HG02973 (cell line): ENCODE measurements at regions not wholly inside any gene's neighbourhood (a gene's known extent, or its start where the extent isn't known, plus 50 kb on each side); places are given as distances from the start of the nearest gene placed in this dataset.

Experiments used
- ATAC-seq: cut with Tn5 transposase; IDR thresholded peaks from one replicate; pipeline ENCODE4 v1.9.1; 2021; ENCODE audit warnings: moderate library complexity; ENCODE audit not compliant: unreplicated experiment

GRCh38 chr2:898319-898718 is 52.3 kb upstream of the SNTG2 start:
- ATAC-seq, result no peak

DNA sequence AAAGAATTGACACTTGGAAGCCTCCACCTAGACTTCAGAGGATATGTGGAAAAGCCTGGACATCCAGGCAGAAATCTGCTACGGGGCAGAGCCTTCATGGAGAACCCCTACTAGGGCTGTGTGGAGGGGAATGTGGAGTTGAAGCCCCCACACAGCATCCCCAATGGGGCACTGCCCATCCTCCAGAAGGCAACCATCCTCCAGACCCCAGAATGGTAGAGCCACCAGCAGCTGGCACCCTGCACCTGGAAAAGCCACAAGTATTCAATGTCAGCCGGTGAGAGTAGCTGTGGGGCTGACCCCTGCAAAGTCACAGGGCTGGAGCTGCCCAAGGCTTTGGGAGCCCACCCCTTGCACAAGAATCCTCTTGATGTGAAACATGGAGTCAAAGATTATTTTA is 53.6 kb upstream of the SNTG2 start:
- no peak for ATAC-seq

GRCh38 chr2:893311-893710 is 57.3 kb upstream of the SNTG2 start:
- ATAC-seq, result no peak

- no peak for ATAC-seq
These were observed 57.8 kb upstream of the SNTG2 start for GRCh38 chr2:892892-893291.

- ATAC-seq, result no peak
These were observed 58.2 kb upstream of the SNTG2 start for GRCh38 chr2:892401-892800.

DNA sequence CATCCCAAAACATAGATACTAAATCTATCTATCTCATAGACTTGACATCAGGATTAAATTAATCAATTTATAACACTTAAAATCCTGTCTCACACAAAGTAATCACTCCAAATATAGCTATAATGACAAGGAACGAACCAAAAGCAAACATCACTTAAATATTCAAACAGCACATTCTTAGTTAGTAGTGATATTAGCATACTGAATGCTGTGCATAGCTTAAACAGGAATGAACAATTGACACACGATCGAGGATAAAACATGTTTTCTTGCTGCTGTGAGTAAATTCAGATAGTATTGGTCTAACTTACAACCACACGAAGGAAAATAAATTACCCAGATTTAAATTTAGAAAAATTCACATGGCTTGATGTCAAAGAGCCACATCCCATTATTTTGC is 58.9 kb upstream of the SNTG2 start:
- ATAC-seq, result no peak

DNA sequence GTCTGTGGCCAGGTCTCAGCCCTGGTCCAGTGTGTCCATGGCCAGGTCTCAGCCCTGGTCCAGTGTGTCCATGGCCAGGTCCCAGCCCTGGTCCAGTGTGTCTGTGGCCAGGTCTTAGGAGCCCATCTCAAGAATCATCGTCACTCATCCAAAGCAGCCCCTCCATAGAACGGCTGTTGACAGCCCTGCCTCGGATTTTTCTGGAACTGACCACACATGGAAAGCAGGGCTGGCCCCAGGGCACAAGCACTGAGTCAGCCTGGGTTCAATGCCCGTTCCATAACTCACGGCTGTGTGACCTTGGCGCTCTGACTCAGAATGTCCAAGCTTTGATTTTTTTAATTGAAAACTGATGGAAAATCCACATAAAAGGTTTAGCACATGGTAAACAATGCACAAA is 59.9 kb upstream of the SNTG2 start:
- ATAC-seq, result no peak

DNA sequence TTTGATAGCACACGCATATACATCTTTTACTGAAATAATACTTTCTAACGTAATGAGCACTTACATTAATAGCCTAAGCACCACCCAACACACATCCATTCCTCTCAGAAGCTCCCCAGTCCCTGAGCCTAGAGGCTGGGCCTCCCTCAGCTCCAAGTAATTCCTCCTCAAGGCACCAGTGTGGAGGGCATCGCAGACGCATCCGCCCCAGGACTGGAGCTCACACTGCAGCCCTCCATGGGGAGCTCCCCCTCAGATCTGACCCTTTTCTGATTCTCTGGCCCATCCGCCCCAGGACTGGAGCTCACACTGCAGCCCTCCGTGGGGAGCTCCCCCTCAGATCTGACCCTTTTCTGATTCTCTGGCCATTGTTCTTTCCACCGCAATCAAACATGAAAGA is 60.4 kb upstream of the SNTG2 start:
- no peak for ATAC-seq

DNA sequence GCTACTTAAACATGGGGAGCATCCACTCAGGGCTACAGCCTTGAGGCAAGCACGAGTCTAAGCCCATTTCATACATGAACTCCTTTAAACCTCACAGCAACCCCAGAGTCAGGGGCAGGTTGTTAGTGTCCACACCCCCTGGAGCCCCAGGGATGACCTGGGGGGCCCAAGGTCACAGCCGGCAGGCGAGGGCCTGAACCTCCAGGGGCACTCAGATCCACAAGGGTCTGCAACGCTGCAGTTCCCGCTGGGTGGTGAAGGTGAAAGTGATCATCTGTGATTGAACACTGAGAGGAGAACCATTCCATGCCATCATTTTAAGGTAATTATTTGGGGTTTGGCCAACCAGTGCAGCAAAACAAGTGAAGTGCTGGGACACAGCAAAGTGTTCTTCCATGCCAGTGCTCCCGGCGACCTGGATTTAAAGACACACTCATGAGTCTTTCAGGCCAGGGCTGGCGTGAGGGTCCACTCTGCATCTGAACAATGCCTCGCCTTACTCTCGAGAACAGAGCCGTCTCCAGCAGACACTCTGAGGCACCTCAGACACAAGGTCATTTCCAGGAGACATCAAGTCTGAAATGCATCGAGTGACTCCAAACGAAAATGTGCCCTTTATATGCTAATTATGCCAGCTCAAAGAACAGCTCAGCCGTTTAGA is 61.6 kb upstream of the SNTG2 start:
- ATAC-seq, result no peak

DNA sequence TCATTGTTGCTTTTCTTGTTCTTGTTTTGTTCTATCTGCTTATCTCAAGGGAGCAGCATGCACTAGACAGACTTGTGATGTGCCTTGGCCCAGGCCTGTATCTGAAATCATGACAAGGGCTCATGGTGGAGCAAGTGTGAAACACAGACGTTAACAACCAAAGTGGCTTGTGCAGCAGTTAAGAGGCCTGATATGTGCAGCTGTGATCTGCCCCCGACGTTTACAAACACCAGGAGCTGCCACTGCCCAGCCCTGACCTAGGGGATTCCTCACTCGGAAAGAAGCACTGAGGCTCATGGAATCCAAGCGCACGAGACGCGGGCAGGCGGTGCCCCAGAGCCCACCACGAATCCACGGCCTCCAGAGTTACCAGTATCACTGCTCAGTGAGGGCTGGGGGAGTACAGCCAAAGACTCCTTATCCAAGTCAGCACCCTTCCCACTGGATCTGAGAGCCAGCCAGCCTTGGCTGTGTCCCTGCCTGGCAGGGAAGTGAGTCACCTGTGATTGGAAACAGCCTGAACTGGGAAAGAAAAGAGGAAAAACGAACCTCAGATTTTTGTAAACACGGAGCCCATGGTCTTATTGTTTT is 62.3 kb upstream of the SNTG2 start:
- ATAC-seq, result no peak

GRCh38 chr2:887639-888038 is 63.0 kb upstream of the SNTG2 start:
- ATAC-seq, result no peak

DNA sequence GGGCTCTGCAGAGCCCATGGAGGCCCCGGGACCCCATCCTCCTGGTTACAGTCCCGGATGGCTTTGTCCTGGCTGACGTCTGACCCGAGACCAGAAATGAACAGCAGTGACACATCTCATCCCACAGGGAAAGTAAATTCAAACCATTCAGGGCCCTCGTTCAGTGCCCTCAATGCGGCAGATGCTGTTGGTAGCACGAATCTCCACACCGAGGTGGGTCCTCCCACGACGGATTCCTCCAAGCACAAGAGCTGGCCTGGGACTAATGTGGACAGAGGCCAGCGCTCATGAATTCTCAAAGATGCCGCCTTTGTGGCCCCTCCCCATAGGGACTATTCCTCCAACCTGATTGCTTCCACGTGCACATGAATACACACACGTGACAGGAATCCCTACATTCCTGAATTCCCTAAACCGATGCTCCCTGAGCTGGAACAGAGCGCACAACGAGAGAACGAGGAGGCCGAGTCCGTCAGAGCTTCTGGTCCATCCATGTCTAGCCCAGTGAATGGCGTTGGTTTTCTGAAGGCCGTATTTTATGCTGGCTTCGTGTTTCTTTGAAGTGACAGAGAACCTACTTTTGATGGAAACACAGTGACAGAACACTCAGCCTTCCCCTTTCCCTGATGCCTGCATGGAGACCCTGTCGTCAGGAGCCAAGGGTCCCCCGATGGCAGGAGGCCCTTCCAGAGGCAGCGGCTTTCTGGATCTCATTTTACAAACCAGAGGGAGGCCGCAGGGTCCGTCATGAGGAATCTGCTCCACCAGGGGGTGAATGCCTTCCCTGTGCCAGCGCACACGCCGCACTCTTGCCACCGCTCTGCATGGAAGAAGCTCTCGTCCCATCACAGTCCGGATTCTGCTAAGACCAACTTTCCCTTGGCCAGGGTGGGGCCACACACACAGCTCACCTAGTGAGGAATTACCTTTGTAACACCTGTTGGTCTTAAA is 64.3 kb upstream of the SNTG2 start:
- ATAC-seq, result no peak

- no peak for ATAC-seq
These were observed 65.2 kb upstream of the SNTG2 start for GRCh38 chr2:885230-886071.

- no peak for ATAC-seq
These were observed 66.6 kb upstream of the SNTG2 start for GRCh38 chr2:883803-884748.

- ATAC-seq, result no peak
These were observed 67.3 kb upstream of the SNTG2 start for GRCh38 chr2:883260-883802.

DNA sequence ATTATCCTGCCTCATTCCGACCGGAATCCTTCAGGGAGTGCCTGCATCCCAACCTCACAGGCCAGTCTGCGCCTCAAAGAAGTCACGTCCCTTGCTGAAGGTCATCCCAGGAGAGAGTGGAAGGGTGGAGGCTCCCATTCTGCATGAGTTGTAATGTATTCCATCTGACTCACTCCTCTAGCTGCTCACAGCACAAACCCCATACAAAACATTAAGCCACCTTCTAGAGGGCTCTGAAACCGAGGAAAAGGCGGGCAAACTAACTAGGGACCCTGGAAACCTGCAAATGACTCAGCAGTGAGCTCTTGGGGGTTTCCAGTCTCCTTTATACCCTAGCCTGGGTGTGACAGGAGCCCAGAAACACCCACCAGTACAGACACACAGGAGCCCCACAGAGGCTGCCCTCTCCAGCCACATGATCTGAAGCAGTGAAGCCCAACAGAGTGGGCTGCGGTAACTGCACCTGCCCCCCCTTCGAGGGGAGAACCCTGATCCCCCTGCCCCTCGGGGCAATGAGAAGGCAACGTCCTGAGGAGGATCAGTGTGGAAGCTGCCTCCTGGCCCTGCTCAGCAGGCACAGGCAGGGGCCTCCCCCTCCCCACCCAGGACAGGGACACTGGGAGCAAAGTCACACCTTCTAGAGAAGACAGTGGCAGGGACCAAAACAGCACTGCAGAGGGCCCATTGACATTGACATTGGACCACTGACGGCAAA is 69.3 kb upstream of the SNTG2 start:
- no peak for ATAC-seq

DNA sequence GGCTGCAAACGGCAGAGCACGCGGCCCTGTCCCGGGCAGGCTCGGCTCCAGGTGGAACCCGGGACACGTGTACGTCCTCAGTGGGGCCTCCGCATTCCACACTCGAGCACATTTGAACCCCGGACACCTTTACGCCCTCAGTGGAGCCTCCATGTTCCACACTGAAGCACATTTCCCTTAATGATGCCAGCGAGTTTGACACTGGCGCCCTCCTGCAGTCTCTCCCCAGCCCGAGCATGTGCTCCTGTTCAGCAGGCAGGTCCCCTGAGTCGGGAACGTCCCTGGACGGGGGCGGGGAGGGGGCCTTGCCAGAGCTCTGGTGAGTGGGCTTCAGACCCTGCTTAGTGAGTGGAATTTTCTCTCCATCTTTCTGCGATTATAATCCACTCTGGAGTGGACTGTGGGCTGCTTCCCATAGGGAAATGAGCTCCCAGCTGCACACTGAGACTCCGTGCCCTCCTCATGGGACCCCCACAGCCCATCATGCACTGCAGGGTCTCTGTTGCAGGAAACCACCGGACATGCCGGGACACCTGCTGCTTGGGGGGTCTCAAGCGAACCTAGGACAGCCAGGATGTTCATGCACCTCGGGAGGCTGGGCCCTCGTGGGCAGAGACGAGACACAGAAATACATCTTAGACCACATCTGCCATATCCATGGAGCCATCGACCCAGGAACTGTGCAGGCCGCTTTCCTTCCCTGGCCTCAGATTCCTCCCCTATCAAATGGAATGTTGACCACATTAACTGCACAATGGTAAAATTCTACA is 70.3 kb upstream of the SNTG2 start:
- ATAC-seq, result no peak

GRCh38 chr2:879540-879939 is 71.1 kb upstream of the SNTG2 start:
- no peak for ATAC-seq
